Ishikawa (cell line): ENCODE measurements at regions not wholly inside any gene's neighbourhood (a gene's known extent, or its start where the extent isn't known, plus 50 kb on each side); places are given as distances from the start of the nearest gene placed in this dataset.

Source experiments
- CREB1 ChIP-seq: IDR thresholded peaks from 2 replicates; pipeline ENCODE4 v1.6.1; 2012; ENCODE audit warnings: low read depth
- TCF12 ChIP-seq: IDR thresholded peaks from 2 replicates; pipeline ENCODE4 v1.6.1; 2012; ENCODE audit warnings: low read depth
- TF ChIP-seq, protein P1 (sequence below): IDR thresholded peaks from 2 replicates; pipeline ENCODE4 v1.6.1; 2012; ENCODE audit warnings: low read depth, mild to moderate bottlenecking

DNA sequence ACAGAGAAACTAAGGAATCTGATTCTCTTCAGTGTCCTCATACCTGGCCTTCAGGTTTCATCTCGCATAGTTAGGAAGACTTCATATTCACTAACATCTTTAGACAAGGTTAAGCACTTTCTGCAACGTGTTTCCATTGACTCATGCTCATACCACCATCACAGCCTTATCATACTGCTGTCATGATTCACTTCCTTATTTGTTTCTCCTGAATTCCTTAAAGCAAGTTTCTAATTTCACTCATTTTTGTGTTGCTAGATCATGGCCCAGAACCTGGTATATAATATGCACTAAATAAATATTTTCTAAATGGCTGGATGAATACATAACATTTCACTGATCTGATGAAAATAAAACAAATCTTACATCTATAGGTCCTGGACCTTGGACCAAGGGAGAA, 472.9 kb downstream of the PRELID2 start:
- no peak for TF ChIP-seq TCF12
- TF ChIP-seq CREB1 = no peak
- TF ChIP-seq, protein P1, sequence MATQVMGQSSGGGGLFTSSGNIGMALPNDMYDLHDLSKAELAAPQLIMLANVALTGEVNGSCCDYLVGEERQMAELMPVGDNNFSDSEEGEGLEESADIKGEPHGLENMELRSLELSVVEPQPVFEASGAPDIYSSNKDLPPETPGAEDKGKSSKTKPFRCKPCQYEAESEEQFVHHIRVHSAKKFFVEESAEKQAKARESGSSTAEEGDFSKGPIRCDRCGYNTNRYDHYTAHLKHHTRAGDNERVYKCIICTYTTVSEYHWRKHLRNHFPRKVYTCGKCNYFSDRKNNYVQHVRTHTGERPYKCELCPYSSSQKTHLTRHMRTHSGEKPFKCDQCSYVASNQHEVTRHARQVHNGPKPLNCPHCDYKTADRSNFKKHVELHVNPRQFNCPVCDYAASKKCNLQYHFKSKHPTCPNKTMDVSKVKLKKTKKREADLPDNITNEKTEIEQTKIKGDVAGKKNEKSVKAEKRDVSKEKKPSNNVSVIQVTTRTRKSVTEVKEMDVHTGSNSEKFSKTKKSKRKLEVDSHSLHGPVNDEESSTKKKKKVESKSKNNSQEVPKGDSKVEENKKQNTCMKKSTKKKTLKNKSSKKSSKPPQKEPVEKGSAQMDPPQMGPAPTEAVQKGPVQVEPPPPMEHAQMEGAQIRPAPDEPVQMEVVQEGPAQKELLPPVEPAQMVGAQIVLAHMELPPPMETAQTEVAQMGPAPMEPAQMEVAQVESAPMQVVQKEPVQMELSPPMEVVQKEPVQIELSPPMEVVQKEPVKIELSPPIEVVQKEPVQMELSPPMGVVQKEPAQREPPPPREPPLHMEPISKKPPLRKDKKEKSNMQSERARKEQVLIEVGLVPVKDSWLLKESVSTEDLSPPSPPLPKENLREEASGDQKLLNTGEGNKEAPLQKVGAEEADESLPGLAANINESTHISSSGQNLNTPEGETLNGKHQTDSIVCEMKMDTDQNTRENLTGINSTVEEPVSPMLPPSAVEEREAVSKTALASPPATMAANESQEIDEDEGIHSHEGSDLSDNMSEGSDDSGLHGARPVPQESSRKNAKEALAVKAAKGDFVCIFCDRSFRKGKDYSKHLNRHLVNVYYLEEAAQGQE = no peak
